ENCODE measurements at regions not wholly inside any gene's neighbourhood (a gene's known extent, or its start where the extent isn't known, plus 50 kb on each side); places are given as distances from the start of the nearest gene placed in this dataset.

DNA sequence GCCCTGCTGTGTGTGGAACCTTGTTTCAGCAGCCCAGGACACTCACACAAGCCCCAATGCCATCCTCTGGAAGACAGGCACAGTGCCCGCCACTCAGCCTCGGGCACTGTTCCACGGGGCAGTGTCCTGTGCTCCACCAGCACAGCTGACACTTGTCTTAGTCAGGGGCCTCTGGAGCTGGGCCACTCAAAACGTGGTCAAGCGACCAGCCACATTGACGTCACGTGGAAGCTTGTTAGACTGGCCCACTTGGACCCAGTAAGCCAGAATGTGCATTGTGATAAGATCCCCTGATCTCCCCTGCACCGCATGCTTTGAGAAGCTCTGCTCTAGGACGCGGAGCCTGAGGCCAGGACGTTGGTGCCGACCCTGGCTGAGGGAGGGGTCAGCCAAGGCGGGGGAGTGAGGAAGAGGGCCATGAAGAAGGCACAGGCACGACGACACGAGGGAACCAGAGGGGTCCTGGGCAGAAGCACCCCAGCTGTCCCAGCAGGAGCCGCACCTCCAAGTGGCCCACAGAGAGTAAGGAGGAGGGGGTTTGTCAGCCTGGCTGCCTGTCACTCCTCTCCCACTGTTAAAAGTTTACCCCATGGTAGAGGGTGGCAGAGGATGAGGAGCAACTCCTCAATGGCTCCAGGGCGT lies 64.6 kb downstream of the LINC01488 start:
- TF ChIP-seq, protein P1, sequence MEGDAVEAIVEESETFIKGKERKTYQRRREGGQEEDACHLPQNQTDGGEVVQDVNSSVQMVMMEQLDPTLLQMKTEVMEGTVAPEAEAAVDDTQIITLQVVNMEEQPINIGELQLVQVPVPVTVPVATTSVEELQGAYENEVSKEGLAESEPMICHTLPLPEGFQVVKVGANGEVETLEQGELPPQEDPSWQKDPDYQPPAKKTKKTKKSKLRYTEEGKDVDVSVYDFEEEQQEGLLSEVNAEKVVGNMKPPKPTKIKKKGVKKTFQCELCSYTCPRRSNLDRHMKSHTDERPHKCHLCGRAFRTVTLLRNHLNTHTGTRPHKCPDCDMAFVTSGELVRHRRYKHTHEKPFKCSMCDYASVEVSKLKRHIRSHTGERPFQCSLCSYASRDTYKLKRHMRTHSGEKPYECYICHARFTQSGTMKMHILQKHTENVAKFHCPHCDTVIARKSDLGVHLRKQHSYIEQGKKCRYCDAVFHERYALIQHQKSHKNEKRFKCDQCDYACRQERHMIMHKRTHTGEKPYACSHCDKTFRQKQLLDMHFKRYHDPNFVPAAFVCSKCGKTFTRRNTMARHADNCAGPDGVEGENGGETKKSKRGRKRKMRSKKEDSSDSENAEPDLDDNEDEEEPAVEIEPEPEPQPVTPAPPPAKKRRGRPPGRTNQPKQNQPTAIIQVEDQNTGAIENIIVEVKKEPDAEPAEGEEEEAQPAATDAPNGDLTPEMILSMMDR (IDR thresholded peaks at IDR 0.05; ENCODE audit: low read depth, low read length), result no peak
- no peak for DNase-seq (ENCODE audit: low read depth, low spot score)
- H3K4me3 ChIP-seq (ENCODE audit: low read depth, low read length), result no peak overlapping the region
- in situ Hi-C loops (cut with HindIII; ENCODE audit: low sequenced_read_pairs), result no loop called here

DNA sequence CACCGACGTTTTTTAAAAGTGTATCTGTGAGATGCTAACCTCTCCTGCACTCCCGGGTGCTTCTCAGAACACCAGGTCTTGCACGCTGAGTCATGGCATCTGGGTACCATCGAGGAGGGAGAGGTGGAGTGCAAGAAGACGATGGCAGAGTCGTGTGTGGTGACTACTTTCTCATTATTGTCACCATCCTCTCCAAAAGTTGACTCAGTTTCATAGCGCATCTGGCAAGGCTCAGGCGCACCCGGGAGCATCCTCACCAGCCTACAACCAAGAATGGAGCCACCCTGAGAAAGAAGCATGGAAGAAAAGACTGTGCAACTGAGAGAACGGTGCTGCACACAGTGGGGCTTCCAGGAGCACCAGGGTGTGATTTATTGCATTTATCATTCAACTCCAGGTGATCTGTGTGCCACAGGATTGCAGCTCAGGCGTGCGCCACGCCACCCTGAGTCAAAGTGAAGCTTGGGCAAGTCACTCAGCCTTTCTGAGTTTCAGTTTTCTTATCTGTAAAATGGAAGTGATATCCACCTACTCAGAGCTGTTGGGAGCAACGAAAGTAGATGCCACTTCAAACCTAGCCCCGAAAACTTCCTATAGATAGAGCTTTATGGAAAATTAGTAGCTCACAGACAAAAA lies 65.4 kb downstream of the LINC01488 start:
- TF ChIP-seq, protein P1 (IDR thresholded peaks at IDR 0.05; ENCODE audit: low read depth, low read length), result no peak
- no peak for DNase-seq (ENCODE audit: low read depth, low spot score)
- in situ Hi-C loops (cut with HindIII; ENCODE audit: low sequenced_read_pairs), result no loop called here
- H3K4me3 ChIP-seq (ENCODE audit: low read depth, low read length), result no peak overlapping the region

DNA sequence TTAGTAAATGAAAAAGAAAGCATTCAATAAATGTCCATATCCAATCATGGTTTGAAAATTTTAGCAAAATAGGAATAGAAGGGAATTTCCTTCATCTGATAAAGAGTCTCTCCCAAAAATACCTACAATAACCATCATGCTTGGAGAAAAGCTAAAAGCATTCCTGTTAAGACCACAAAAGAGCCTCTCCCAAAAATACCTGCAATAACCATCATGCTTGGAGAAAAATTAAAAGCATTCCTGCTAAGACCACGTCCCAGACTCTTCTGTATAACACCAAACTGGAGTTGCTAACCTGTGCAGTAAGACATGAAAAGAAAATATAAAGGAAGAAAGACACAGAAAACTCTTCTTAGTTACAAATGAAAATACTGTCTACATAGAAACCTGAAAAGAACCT lies 69.4 kb downstream of the LINC01488 start:
- TF ChIP-seq, protein P1 (IDR thresholded peaks at IDR 0.05; ENCODE audit: low read depth, low read length), result no peak
- in situ Hi-C loops (cut with HindIII; ENCODE audit: low sequenced_read_pairs), result no loop called here
- DNase-seq (ENCODE audit: low read depth, low spot score), result no peak
- H3K4me3 ChIP-seq (ENCODE audit: low read depth, low read length), result no peak overlapping the region

DNA sequence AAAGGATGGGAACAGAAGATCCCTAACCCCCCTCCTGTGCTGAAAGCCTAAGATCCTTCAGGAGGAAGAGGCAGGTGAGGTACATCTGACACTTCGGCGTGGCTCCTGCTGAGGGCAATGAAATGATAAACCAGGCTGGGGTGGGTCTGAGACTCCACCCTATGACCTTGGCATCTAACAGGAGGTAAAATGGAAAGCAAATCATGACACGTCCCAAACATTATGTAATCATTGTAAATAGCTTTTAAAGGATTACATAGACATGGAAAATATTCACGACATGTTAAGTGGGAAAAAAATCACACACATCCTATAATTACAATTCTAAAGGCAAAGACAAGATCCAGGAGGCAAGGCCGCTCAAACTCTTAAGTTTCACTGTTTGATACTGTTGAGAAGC lies 70.5 kb downstream of the LINC01488 start:
- H3K4me3 ChIP-seq (ENCODE audit: low read depth, low read length), result no peak overlapping the region
- in situ Hi-C loops (cut with HindIII; ENCODE audit: low sequenced_read_pairs), result no loop called here
- TF ChIP-seq, protein P1 (IDR thresholded peaks at IDR 0.05; ENCODE audit: low read depth, low read length), result no peak
- no peak for DNase-seq (ENCODE audit: low read depth, low spot score)

DNA sequence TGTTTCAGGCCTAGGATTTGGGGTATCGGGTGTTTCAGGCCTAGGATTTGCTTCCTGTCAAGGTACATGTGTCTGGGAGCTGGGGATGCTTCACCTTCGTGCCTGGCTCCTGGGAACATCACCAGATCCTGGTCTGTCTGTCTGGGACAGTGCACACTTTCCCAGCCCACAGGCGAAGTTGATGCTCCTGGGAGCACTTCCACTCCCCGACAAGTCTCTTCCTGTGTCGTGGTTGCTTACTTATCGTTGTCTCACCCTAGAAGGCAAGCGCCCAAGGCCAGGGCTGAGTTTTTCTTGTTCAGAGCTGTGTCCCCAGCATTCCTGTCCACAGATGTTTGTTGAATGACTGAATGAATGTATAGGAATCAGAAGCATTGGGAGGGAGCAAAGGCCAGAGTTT lies 71.5 kb downstream of the LINC01488 start:
- in situ Hi-C loops (cut with HindIII; ENCODE audit: low sequenced_read_pairs), result no loop called here

DNA sequence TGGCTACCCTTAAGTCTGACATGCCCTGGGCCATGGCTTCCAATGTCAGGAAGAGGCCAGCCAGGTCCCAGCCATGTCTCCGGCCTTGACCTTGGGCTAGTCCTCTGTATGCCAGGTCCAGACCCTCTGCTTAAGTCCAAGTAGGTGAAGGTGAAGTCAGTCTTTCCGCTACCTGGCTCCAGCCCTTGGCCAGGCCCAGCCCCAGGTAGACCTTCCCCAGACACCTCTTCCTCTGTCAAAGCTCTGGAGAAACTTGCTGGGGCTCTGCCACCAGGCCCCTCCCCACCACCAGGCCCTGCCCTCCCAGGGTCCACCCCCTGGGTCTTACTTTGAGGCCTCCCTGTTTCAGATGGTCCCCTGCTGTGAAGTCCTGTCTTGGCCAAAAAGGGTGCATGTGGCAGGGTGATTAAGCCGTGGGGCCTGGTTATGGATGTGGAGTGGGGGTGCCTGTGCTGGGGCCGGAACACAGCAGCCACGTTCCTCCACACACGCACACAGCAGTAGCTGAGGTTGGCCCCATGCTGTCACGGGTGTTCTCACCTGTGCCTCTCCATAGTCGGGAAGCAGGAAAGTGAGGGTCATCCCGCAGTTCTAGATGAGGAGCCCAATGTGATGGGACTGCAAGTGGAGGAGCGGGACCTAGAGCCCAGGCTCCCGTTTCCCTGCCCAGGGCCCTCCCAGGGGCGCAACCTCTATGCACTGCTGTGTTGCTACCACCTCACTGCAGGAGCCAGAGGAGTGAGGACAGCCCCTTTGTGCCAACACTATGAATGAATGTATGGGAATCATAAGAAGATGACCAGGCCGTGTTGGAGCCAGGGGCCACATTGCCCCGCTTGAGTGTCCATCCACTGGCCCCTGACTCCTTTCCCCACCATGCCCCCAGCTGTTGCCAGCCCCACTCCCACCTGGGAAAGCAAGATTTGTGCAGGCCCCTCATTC lies 72.2 kb downstream of the LINC01488 start:
- TF ChIP-seq, protein P1 (IDR thresholded peaks at IDR 0.05; ENCODE audit: low read depth, low read length), result no peak
- no peak for DNase-seq (ENCODE audit: low read depth, low spot score)
- in situ Hi-C loops (cut with HindIII; ENCODE audit: low sequenced_read_pairs), result no loop called here
- no peak overlapping the region for H3K4me3 ChIP-seq (ENCODE audit: low read depth, low read length)

More for the DNA sequence above, 71.5 kb downstream of the LINC01488 start:
- DNase-seq (ENCODE audit: low read depth, low spot score), result no peak
- H3K4me3 ChIP-seq (ENCODE audit: low read depth, low read length), result no peak overlapping the region
- TF ChIP-seq, protein P1 (IDR thresholded peaks at IDR 0.05; ENCODE audit: low read depth, low read length), result no peak

Measured in astrocyte of the spinal cord (primary cell).